Activated CD4-positive, alpha-beta memory T cell treated with anti-CD3 and anti-CD28 coated beads for 36 hours (primary cell): ENCODE measurements at regions not wholly inside any gene's neighbourhood (a gene's known extent, or its start where the extent isn't known, plus 50 kb on each side); places are given as distances from the start of the nearest gene placed in this dataset.

ENCODE experiments used
- CTCF ChIA-PET: fragments of 350-600 bp; sonication (Branson Sonifier 250); formaldehyde crosslinking; loops from one replicate; lab custom pipeline; 2021; ENCODE audit warnings: antibody characterized with exemption, inconsistent platforms; lab: Charles Lee
- POLR2A ChIA-PET: fragments of 350-600 bp; sonication (Branson Sonifier 250); formaldehyde crosslinking; loops from one replicate; lab custom pipeline; 2021; ENCODE audit warnings: antibody characterized with exemption; lab: Charles Lee
- DNase-seq: peaks from one replicate; pipeline ENCODE4 v3.0.0-alpha.2; 2020
- H3K27ac Mint-ChIP-seq: one replicate; pipeline ENCODE4 v1.8.0; 2021; ENCODE audit warnings: mixed read lengths
- H3K27me3 Mint-ChIP-seq: one replicate; pipeline ENCODE4 v1.8.0; 2021; ENCODE audit warnings: mixed read lengths
- H3K36me3 Mint-ChIP-seq: one replicate; pipeline ENCODE4 v1.8.0; 2021; ENCODE audit warnings: mixed read lengths
- H3K4me1 Mint-ChIP-seq: one replicate; pipeline ENCODE4 v1.8.0; 2021; ENCODE audit warnings: low read depth, mixed read lengths
- H3K4me3 Mint-ChIP-seq: one replicate; pipeline ENCODE4 v1.8.0; 2021; ENCODE audit warnings: mild to moderate bottlenecking, mixed read lengths
- H3K9me3 Mint-ChIP-seq: one replicate; pipeline ENCODE4 v1.8.0; 2021; ENCODE audit warnings: mixed read lengths
- intact Hi-C: fragments of 100-400 bp; cut with micrococcal nuclease; formaldehyde crosslinking; loops from one replicate; pipeline ENCODE4 v1.15.1; 2023

DNA sequence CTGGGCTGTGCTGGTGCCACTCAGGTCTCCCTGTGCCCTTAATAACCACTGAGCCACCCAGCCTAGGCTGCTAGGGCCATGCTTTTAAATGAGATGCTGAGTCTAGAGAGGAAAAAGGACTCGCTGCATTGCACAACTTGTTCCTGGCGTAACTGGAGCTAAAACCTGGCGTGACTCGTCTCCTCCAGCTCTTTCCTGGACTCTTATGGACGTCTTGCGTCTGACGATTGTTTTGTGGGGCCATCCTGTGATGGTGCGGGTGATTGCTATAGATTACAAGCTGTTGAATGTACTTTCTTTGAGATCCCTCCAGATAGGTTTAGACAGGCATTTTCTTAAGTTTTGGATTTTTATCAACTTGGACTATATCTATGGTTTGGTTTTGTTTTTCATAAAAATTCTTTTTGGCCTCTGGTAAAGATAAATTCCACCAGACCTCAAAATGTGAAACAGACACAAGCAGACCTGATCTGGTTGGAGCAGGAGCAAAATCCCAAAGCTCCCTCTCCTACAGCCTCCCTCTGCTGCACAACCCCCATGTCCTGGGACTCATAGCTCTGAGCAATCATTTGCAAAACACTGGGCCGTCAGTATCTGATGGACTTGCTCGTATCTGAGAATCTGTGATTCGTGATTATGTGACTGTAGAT is 230.3 kb downstream of the ARHGAP12 start:
- no peaks in the 10 kb centered on the region for H3K4me1 Mint-ChIP-seq
- ChIA-PET CTCF (no interaction called here), POLR2A (no interaction called here)
- H3K27ac Mint-ChIP-seq, result no peak overlapping the region
- H3K36me3 Mint-ChIP-seq, result no peaks in the 10 kb centered on the region
- DNase-seq, result no peak
- H3K4me3 Mint-ChIP-seq, result no peak overlapping the region
- intact Hi-C loops, result no loop called here
- peaks cover 3% of the 10 kb centered on the region for H3K9me3 Mint-ChIP-seq
- no peaks in the 10 kb centered on the region for H3K27me3 Mint-ChIP-seq

- H3K36me3 Mint-ChIP-seq, result no peaks in the 10 kb centered on the region
- ChIA-PET POLR2A (no interaction called here), CTCF (no interaction called here)
- no peaks in the 10 kb centered on the region for H3K4me1 Mint-ChIP-seq
- DNase-seq, result no peak
- no peak overlapping the region for H3K4me3 Mint-ChIP-seq
- no peak overlapping the region for H3K27ac Mint-ChIP-seq
- intact Hi-C loops, result no loop called here
- H3K27me3 Mint-ChIP-seq, result no peaks in the 10 kb centered on the region
- H3K9me3 Mint-ChIP-seq, result no peaks in the 10 kb centered on the region
Observed at GRCh38 chr10:31697271-31698180, 231.1 kb downstream of the ARHGAP12 start.

- Mint-ChIP-seq H3K4me1 (no peaks in the 10 kb centered on the region), H3K4me3 (no peak overlapping the region), H3K27ac (no peak overlapping the region), H3K27me3 (no peaks in the 10 kb centered on the region), H3K36me3 (no peaks in the 10 kb centered on the region), H3K9me3 (no peaks in the 10 kb centered on the region)
- DNase-seq, result no peak
- ChIA-PET POLR2A (no interaction called here), CTCF (interaction anchor here (1.2 kb wide), 1 partner anchor 75 kb away, joined by 3 read pairs; no protein-coding TSS in a partner anchor)
- intact Hi-C loops, result no loop called here
Observed at GRCh38 chr10:31694929-31695837, 233.4 kb downstream of the ARHGAP12 start.

DNA sequence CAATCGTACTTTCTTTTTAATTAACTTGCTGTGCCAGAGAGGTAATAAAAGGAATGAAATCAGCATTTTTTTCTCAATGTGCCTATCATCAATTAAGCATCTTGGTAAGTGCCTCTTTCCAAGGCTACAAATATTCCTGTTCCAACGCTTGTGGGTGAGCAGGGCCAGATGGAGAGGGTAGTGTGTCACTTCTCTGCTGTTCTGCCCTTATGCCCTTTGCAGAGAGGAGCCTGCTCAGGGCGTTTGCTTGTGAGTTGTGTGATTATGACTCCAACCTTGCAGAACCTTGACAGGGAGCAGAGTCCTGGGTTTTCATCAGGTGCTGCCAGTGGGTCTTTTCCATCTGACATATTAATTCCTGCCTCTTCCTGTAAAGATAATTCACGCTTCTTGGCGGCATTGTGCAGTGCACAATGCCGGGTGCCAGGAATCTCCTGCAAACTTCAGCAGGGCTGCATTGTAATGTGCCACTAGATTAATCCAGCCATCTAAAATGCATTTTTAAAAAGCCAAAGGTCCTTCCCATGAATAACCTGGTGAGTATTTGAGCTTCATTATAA is 234.4 kb downstream of the ARHGAP12 start:
- H3K36me3 Mint-ChIP-seq, result no peaks in the 10 kb centered on the region
- H3K27me3 Mint-ChIP-seq, result no peaks in the 10 kb centered on the region
- peaks cover 8% of the 10 kb centered on the region for H3K9me3 Mint-ChIP-seq
- H3K4me1 Mint-ChIP-seq, result no peaks in the 10 kb centered on the region
- no peak overlapping the region for H3K27ac Mint-ChIP-seq
- DNase-seq, result no peak
- H3K4me3 Mint-ChIP-seq, result no peak overlapping the region
- intact Hi-C loops, result no loop called here
- ChIA-PET CTCF (no interaction called here), POLR2A (no interaction called here)

GRCh38 chr10:31693491-31693890 is 235.1 kb downstream of the ARHGAP12 start:
- POLR2A ChIA-PET, result no interaction called here
- CTCF ChIA-PET, result interaction anchor here (0.6 kb wide), 1 partner anchor 930 kb away, joined by 3 read pairs; no protein-coding TSS in a partner anchor
- H3K27me3 Mint-ChIP-seq, result no peaks in the 10 kb centered on the region
- H3K9me3 Mint-ChIP-seq, result peaks cover 12% of the 10 kb centered on the region
- intact Hi-C loops, result no loop called here
- DNase-seq, result no peak
- H3K4me3 Mint-ChIP-seq, result no peak overlapping the region
- no peak overlapping the region for H3K27ac Mint-ChIP-seq
- H3K36me3 Mint-ChIP-seq, result no peaks in the 10 kb centered on the region
- H3K4me1 Mint-ChIP-seq, result no peaks in the 10 kb centered on the region

DNA sequence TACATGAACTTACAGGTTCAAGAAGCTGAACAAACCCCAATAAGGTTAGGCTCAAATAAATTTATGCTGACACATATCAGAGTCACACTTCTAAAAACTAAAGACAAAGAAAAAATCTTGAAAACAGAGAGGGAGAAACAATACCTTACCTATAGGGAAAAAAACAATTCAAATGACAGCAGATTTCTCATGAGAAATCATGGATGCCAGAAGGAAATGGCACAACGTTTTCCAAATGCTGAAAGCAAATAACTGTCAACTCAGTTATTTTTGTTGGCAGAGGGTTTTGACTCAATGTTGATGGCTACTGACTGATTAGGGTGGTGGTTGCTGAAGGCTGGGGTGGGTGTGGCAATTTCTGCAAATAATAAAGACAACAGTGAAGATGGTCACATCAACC is 239.4 kb downstream of the ARHGAP12 start:
- intact Hi-C loops, result loop anchor here (2.0 to 5.0 kb wide), 2 partner anchors 18 to 73 kb away; no protein-coding TSS in a partner anchor
- Mint-ChIP-seq H3K27ac (no peak overlapping the region), H3K9me3 (peaks cover 26% of the 10 kb centered on the region), H3K4me3 (no peak overlapping the region), H3K36me3 (peaks cover 2% of the 10 kb centered on the region), H3K27me3 (no peaks in the 10 kb centered on the region), H3K4me1 (no peaks in the 10 kb centered on the region)
- CTCF ChIA-PET, result no interaction called here
- no peak for DNase-seq
- POLR2A ChIA-PET, result no interaction called here

DNA sequence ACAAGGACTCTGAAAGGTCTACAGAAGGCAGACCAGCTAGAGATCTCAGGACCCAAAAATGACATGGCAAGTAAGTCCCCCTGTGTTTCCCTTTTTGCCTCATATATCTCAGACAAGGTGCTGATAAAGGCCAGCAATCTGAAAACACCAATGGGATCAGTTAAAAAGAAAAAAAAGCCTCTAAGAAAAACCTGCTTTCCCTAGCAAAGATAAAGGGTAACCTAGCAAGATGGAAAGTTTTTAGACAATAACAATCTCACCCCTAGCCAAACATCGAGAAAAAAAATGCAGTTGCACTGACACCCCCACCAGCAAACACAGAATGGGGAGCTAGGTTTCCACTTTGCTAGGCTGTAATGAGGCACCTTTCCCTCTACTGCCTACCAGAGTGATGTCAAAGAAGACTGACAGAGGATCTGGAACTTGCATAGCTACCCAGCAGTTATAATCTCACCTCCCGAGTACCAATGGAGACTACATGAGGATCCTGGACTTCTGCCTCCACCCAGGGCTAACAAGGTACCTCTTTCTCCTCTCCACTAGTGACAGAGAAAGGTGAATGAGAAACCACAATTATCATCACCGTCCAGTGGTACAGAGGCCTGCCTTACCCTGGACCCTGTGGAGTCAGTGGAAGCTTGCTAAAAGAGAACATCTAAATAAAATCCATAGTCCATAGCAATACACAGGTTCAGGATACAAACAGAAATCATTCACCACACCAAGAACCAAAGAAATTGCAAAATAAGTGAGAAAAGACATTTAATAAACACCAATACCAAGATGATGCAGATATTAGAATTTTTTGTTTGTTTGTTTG is 240.8 kb downstream of the ARHGAP12 start:
- Mint-ChIP-seq H3K36me3 (peaks cover 2% of the 10 kb centered on the region), H3K27ac (no peak overlapping the region), H3K4me1 (no peaks in the 10 kb centered on the region), H3K27me3 (no peaks in the 10 kb centered on the region), H3K4me3 (no peak overlapping the region), H3K9me3 (peaks cover 36% of the 10 kb centered on the region)
- POLR2A ChIA-PET, result no interaction called here
- intact Hi-C loops, result loop anchor here (2.0 to 5.0 kb wide), 2 partner anchors 19 to 74 kb away; no protein-coding TSS in a partner anchor
- CTCF ChIA-PET, result interaction anchor here (0.6 kb wide), 1 partner anchor 905 kb away, joined by 3 read pairs; no protein-coding TSS in a partner anchor
- no peak for DNase-seq

DNA sequence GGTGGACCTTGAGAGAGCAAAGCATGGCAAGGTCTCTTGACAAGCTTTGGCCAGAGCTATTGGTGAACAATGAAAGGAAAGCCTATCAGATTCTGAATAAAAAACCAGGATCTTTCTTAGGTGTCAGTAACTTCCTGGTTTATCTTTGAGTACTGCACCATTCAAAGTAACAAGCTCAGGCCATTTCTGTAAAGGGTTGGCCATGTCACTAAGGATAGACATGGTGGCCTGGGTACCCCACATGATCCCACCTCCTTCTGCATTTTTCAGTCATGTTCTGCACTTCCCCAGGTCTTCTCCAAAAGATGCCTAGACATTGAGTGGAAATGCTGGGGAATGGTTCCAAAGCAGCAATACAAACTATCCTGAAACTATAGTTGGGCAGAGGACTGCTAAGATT is 242.0 kb downstream of the ARHGAP12 start:
- intact Hi-C loops, result loop anchor here (5.0 kb wide), 1 partner anchor 76 kb away; no protein-coding TSS in a partner anchor
- no peak overlapping the region for H3K4me3 Mint-ChIP-seq
- no peak for DNase-seq
- CTCF ChIA-PET, result no interaction called here
- no peaks in the 10 kb centered on the region for H3K27me3 Mint-ChIP-seq
- H3K4me1 Mint-ChIP-seq, result no peaks in the 10 kb centered on the region
- peaks cover 47% of the 10 kb centered on the region for H3K9me3 Mint-ChIP-seq
- peaks cover 2% of the 10 kb centered on the region for H3K36me3 Mint-ChIP-seq
- no peak overlapping the region for H3K27ac Mint-ChIP-seq
- POLR2A ChIA-PET, result no interaction called here

- POLR2A ChIA-PET, result no interaction called here
- Mint-ChIP-seq H3K4me3 (no peak overlapping the region), H3K27me3 (no peaks in the 10 kb centered on the region), H3K4me1 (no peaks in the 10 kb centered on the region), H3K9me3 (peaks cover 37% of the 10 kb centered on the region), H3K27ac (no peak overlapping the region), H3K36me3 (peaks cover 2% of the 10 kb centered on the region)
- no peak for DNase-seq
- CTCF ChIA-PET, result no interaction called here
- intact Hi-C loops, result no loop called here
Observed at GRCh38 chr10:31683682-31684081, 244.9 kb downstream of the ARHGAP12 start.

- Mint-ChIP-seq H3K27ac (no peak overlapping the region), H3K9me3 (peaks cover 37% of the 10 kb centered on the region), H3K4me3 (no peak overlapping the region), H3K4me1 (no peaks in the 10 kb centered on the region), H3K27me3 (no peaks in the 10 kb centered on the region), H3K36me3 (no peaks in the 10 kb centered on the region)
- DNase-seq, result no peak
- intact Hi-C loops, result no loop called here
- ChIA-PET CTCF (no interaction called here), POLR2A (no interaction called here)
Observed at GRCh38 chr10:31679936-31680335, 248.7 kb downstream of the ARHGAP12 start.
